Mucosa of stomach (tissue), 1 donor: ENCODE measurements at regions not wholly inside any gene's neighbourhood (a gene's known extent, or its start where the extent isn't known, plus 50 kb on each side); places are given as distances from the start of the nearest gene placed in this dataset.

ENCODE experiments used
- H3K27me3 ChIP-seq: one replicate; pipeline ENCODE4 v1.7.0; 2013; ENCODE audit warnings: mild to moderate bottlenecking, low read length; ENCODE audit not compliant: control insufficient read depth, insufficient read depth
- H3K36me3 ChIP-seq: one replicate; pipeline ENCODE4 v1.7.0; 2013; ENCODE audit warnings: low read length; ENCODE audit not compliant: control insufficient read depth, insufficient read depth
- H3K4me1 ChIP-seq: one replicate; pipeline ENCODE4 v1.7.0; 2013; ENCODE audit warnings: mild to moderate bottlenecking, low read length; ENCODE audit not compliant: control insufficient read depth, insufficient read depth
- H3K4me3 ChIP-seq: one replicate; pipeline ENCODE4 v1.7.0; 2013; ENCODE audit warnings: low read length
- H3K9ac ChIP-seq: one replicate; pipeline ENCODE4 v1.7.0; 2013; ENCODE audit warnings: mild to moderate bottlenecking, low read length, moderate library complexity
- H3K9me3 ChIP-seq: one replicate; pipeline ENCODE4 v1.7.0; 2013; ENCODE audit warnings: mild to moderate bottlenecking, low read length, moderate library complexity; ENCODE audit not compliant: control insufficient read depth
- donor health status: Pancreatic carcinoma.

DNA sequence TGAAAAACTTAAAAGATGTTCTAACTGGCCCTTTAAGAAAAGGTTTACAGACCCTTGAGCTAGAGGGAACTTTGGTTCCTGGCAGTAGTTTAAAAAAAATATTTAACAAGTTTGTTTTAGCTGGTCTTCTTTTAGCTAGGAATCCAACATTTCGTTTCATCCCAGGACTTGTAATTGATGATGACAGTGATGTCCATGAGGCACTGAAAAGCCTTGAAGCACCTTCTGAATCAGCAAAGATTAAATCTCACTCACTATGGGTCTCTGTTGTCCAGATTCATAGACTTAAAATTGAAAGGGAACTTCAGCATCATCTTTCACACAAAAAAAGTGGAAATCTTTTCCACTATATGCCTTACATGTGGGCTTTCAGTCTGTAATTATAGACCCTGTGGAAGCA, 102.9 kb upstream of the ETAA1 start:
- no peaks in the 10 kb centered on the region for H3K4me1 ChIP-seq
- H3K36me3 ChIP-seq, result no peaks in the 10 kb centered on the region

DNA sequence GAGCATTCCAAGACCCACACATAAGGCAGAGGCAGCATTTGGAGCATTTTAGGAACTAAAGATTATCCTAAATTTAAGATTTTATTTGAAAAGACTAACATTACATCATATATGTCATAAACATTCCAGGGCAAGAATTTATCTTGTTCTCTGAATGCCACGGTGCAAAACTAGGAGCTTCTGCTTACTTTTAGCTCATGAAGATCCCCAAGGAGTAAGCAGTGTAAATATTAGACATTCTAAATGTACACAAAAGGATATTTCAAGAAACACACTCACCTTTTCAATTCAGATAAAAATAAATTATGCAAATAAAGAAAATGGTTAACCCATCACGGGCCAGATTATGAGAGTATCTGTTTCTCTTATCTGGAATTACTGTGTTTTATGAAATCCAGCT, 101.7 kb upstream of the ETAA1 start:
- Histone ChIP-seq H3K4me3 (no peak overlapping the region), H3K9ac (no peak overlapping the region), H3K4me1 (no peaks in the 10 kb centered on the region), H3K27me3 (no peaks in the 10 kb centered on the region), H3K9me3 (no peaks in the 10 kb centered on the region), H3K36me3 (no peaks in the 10 kb centered on the region)

More for the DNA sequence above, 102.9 kb upstream of the ETAA1 start:
- Histone ChIP-seq H3K27me3 (no peaks in the 10 kb centered on the region), H3K9me3 (no peaks in the 10 kb centered on the region), H3K9ac (no peak overlapping the region), H3K4me3 (no peak overlapping the region)

GRCh38 chr2:67295851-67296250, 101.3 kb upstream of the ETAA1 start:
- Histone ChIP-seq H3K4me1 (no peaks in the 10 kb centered on the region), H3K4me3 (no peak overlapping the region), H3K9ac (no peak overlapping the region), H3K9me3 (no peaks in the 10 kb centered on the region), H3K27me3 (no peaks in the 10 kb centered on the region), H3K36me3 (no peaks in the 10 kb centered on the region)

DNA sequence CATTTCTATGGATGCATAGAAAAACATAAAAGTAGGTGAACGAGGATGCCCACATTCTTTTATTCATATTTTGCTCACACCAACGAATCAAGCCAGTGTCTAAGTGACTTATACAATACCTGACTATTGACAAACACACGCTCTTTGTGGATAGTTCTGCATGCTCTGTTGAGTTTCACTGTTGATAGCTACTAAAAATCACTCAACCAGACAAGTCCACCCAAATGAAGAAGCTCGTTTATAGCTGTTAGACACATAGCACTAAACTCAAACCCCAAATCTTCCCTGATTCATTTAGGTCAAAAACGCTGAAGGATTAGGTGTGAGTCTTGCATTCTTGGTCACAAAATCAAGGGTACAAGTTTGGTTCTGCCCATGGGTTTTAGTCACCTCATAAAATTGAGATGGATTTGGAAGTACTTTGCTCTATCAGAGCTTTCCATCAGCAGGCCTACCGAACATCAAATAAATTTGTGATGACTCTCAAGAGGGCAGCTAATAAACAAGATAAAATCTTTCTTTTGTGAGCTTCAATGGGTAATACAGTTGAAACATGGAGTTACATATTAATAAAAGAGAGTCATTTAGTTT, 92.7 kb upstream of the ETAA1 start:
- Histone ChIP-seq H3K4me1 (no peaks in the 10 kb centered on the region), H3K36me3 (no peaks in the 10 kb centered on the region), H3K4me3 (no peak overlapping the region), H3K9ac (no peak overlapping the region), H3K27me3 (no peaks in the 10 kb centered on the region), H3K9me3 (no peaks in the 10 kb centered on the region)

- Histone ChIP-seq H3K36me3 (no peaks in the 10 kb centered on the region), H3K27me3 (no peaks in the 10 kb centered on the region), H3K4me1 (peaks cover 4% of the 10 kb centered on the region), H3K4me3 (no peak overlapping the region), H3K9ac (no peak overlapping the region), H3K9me3 (no peaks in the 10 kb centered on the region)
Observed at GRCh38 chr2:67309281-67309680, 87.9 kb upstream of the ETAA1 start.

DNA sequence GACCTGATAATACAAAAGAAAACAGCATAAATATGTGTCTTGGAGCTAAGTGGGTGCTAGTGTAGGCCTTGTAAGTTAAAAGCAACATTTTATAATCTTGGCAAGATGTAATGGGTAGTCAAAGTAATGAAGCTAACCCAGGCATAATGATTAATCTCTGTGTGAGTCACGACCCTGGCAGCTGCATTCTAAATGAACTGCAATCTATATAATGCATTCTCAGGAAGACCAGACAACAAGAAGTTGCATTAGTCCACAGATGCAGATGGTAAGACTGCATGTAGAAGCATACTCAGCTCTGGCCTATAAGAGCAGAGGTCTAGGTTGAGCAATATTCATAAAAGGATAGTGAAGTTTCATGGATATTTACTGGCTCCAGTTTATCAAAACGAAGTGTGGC, 85.6 kb upstream of the ETAA1 start:
- Histone ChIP-seq H3K4me1 (peaks cover 4% of the 10 kb centered on the region), H3K27me3 (no peaks in the 10 kb centered on the region), H3K4me3 (no peak overlapping the region), H3K9me3 (no peaks in the 10 kb centered on the region), H3K9ac (no peak overlapping the region), H3K36me3 (no peaks in the 10 kb centered on the region)

DNA sequence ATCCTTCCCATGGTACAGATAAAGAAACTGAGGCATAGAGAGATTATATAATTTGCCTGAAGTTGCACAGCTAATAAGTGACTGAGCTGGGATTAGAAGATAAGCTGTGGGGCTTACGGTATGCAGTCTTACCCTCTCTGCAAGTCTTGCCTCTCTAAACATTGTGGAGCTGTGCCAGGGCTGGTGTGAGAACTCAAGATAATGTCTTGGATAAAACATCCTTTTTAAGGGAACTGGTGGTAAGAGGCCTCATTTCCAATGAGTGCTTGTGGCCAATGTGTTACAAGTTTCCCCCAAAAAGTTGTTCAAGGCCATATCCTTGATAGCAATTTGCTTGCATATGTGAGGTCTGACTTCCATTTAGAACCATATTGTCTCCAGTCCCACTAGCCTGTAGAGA, 84.3 kb upstream of the ETAA1 start:
- H3K36me3 ChIP-seq, result no peaks in the 10 kb centered on the region
- no peak overlapping the region for H3K9ac ChIP-seq
- H3K4me3 ChIP-seq, result no peak overlapping the region
- no peaks in the 10 kb centered on the region for H3K9me3 ChIP-seq
- H3K4me1 ChIP-seq, result peaks cover 4% of the 10 kb centered on the region
- no peaks in the 10 kb centered on the region for H3K27me3 ChIP-seq

GRCh38 chr2:67313536-67313935, 83.6 kb upstream of the ETAA1 start:
- Histone ChIP-seq H3K27me3 (no peaks in the 10 kb centered on the region), H3K4me3 (no peak overlapping the region), H3K9ac (no peak overlapping the region), H3K36me3 (no peaks in the 10 kb centered on the region), H3K9me3 (no peaks in the 10 kb centered on the region), H3K4me1 (peaks cover 4% of the 10 kb centered on the region)

DNA sequence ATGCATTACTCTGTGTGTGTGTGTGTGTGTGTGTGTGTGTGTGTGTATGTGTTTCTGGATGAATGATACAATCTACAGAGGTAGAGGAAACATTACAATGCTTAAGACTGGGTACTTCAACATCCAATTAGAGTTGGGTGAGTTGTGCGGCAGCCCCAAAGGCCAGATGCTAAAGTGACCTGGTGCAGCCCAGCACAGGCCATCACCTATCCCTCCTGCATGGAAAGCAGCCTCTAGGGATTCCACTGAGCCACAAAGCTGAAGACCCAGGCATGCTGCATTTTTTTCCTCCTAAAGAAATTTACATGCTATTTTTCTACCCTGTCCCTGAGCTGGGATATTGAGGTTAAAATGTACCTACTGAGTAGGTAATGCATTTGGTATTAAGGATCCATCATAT, 79.1 kb upstream of the ETAA1 start:
- no peaks in the 10 kb centered on the region for H3K9me3 ChIP-seq
- no peak overlapping the region for H3K4me3 ChIP-seq
- no peak overlapping the region for H3K9ac ChIP-seq
- H3K4me1 ChIP-seq, result peaks cover 4% of the 10 kb centered on the region
- no peaks in the 10 kb centered on the region for H3K36me3 ChIP-seq
- no peaks in the 10 kb centered on the region for H3K27me3 ChIP-seq

GRCh38 chr2:67318563-67318962, 78.6 kb upstream of the ETAA1 start:
- Histone ChIP-seq H3K4me3 (no peak overlapping the region), H3K4me1 (peaks cover 4% of the 10 kb centered on the region), H3K27me3 (no peaks in the 10 kb centered on the region), H3K9me3 (no peaks in the 10 kb centered on the region), H3K36me3 (no peaks in the 10 kb centered on the region), H3K9ac (no peak overlapping the region)

DNA sequence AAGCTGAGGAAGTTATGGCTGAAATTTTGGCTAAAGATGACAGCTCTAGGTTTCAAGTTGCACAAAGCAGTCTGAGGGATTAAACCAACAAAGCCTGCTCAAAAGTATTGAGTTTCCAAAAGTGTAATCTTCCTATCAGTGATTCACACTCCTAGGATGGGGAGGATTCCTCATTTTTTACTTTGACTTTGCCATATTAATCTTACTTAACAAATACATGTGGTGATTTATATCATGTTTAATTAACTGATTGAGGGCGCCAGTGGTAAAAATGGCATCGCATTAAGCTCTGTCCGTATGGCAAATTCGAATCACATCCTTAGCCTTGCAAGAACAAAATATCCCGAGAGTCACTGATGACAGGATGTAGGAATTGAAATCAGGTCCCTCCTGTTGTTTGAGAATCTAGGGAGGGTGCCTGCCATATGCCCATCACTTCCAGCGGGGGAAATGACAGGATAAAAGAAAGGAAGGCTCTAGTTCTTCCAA, 78.1 kb upstream of the ETAA1 start:
- no peaks in the 10 kb centered on the region for H3K27me3 ChIP-seq
- H3K4me1 ChIP-seq, result peaks cover 4% of the 10 kb centered on the region
- H3K9ac ChIP-seq, result no peak overlapping the region
- H3K36me3 ChIP-seq, result no peaks in the 10 kb centered on the region
- no peaks in the 10 kb centered on the region for H3K9me3 ChIP-seq
- H3K4me3 ChIP-seq, result no peak overlapping the region

DNA sequence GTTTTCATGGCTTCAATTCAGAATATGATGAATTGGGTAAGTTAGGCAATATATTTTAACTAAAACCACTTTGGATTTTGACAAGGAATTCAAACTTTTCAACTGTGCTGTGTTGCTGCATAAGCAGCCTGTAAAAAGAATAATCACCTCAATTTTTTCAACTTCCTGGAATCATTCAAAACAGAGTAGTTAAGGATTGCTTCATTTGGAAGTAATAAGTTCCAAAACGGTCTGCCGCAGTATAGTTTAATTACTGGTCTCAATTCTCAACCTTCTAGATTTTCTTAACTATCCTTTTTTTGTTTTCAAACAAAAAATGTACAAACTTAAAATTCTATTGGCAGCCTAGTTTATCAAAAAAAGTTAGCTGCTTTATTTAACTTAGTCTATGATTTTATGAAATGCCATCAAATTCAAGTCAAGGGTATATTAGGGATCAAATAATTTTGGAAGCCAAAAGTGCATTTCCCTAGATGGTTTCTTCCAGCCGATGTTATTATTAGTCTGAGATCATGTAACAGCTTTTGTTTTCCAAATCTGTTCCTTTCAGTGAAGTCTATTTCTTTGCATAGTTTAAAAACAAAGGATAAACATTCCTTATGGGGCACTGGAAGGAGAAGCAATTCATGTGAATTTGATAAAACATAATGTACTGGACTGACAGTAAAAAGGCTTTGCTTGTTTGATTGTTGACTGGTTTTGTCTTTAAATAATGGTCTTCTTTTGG, 76.1 kb upstream of the ETAA1 start:
- Histone ChIP-seq H3K4me3 (no peak overlapping the region), H3K9ac (no peak overlapping the region), H3K9me3 (no peaks in the 10 kb centered on the region), H3K4me1 (peaks cover 4% of the 10 kb centered on the region), H3K27me3 (no peaks in the 10 kb centered on the region), H3K36me3 (no peaks in the 10 kb centered on the region)
